Astrocyte (in vitro differentiated cells and primary cell): ENCODE measurements at regions not wholly inside any gene's neighbourhood (a gene's known extent, or its start where the extent isn't known, plus 50 kb on each side); places are given as distances from the start of the nearest gene placed in this dataset.

Experiments used
- DNase-seq: peaks from one replicate; pipeline ENCODE4 v3.0.0-alpha.2; 2010; ENCODE audit warnings: low read depth
- FAIRE-seq: peaks from 2 replicates; lab custom pipeline; 2011; peaks lifted over from hg19 to GRCh38; lab: Jason Lieb, UNC
- H2AFZ ChIP-seq: 2 replicates; pipeline ENCODE4 v1.6.0; 2012; ENCODE audit warnings: low read depth, low read length, inconsistent platforms
- H3K27ac ChIP-seq: 2 replicates; pipeline ENCODE4 v1.5.1; 2011; ENCODE audit warnings: low read depth, low read length, inconsistent platforms
- H3K27me3 ChIP-seq: 2 replicates; pipeline ENCODE4 v1.6.0; 2011; ENCODE audit warnings: low read length, inconsistent platforms; ENCODE audit not compliant: insufficient read depth
- H3K36me3 ChIP-seq: 2 replicates; pipeline ENCODE4 v1.5.1; 2011; ENCODE audit warnings: low read length, inconsistent platforms; ENCODE audit not compliant: insufficient read depth
- H3K4me1 ChIP-seq: 2 replicates; pipeline ENCODE4 v1.5.1; 2011; ENCODE audit warnings: low read length, inconsistent platforms; ENCODE audit not compliant: insufficient read depth
- H3K4me2 ChIP-seq: 2 replicates; pipeline ENCODE4 v1.6.0; 2012; ENCODE audit warnings: low read length, inconsistent platforms
- H3K4me3 ChIP-seq: 2 replicates; pipeline ENCODE4 v1.5.1; 2011; ENCODE audit warnings: low read depth, mild to moderate bottlenecking, low read length, inconsistent platforms; ENCODE audit not compliant: insufficient read depth
- H3K79me2 ChIP-seq: 2 replicates; pipeline ENCODE4 v1.6.0; 2012; ENCODE audit warnings: mild to moderate bottlenecking, low read length, inconsistent platforms; ENCODE audit not compliant: insufficient read depth
- H3K9ac ChIP-seq: 2 replicates; pipeline ENCODE4 v1.6.0; 2012; ENCODE audit warnings: mild to moderate bottlenecking, low read length, inconsistent platforms
- H3K9me3 ChIP-seq: 2 replicates; pipeline ENCODE4 v1.5.1; 2012; ENCODE audit warnings: low read depth, mild to moderate bottlenecking, low read length, inconsistent platforms; ENCODE audit not compliant: insufficient read depth
- H4K20me1 ChIP-seq: 2 replicates; pipeline ENCODE4 v1.6.0; 2012; ENCODE audit warnings: low read length, inconsistent platforms; ENCODE audit not compliant: insufficient read depth
- H3K27ac Mint-ChIP-seq: one replicate; pipeline ENCODE4 v1.8.0; 2021; ENCODE audit warnings: mild to moderate bottlenecking, mixed read lengths; ENCODE audit not compliant: unreplicated experiment
- H3K27me3 Mint-ChIP-seq: one replicate; pipeline ENCODE4 v1.8.0; 2021; ENCODE audit warnings: low read depth, mixed read lengths; ENCODE audit not compliant: unreplicated experiment
- H3K36me3 Mint-ChIP-seq: one replicate; pipeline ENCODE4 v1.8.0; 2021; ENCODE audit warnings: low read depth, mixed read lengths; ENCODE audit not compliant: unreplicated experiment
- H3K4me1 Mint-ChIP-seq: one replicate; pipeline ENCODE4 v1.8.0; 2021; ENCODE audit warnings: low read depth, mixed read lengths; ENCODE audit not compliant: unreplicated experiment
- H3K4me3 Mint-ChIP-seq: one replicate; pipeline ENCODE4 v1.8.0; 2021; ENCODE audit warnings: mild to moderate bottlenecking, moderate library complexity, mixed read lengths; ENCODE audit not compliant: unreplicated experiment
- H3K9me3 Mint-ChIP-seq: one replicate; pipeline ENCODE4 v1.8.0; 2021; ENCODE audit warnings: mild to moderate bottlenecking, mixed read lengths; ENCODE audit not compliant: unreplicated experiment
- CTCF ChIP-seq: IDR thresholded peaks from 2 replicates; pipeline ENCODE4 v1.5.1; 2011; ENCODE audit warnings: low read depth, mild to moderate bottlenecking, inconsistent platforms, low read length, moderate library complexity; ENCODE audit not compliant: insufficient read depth
- EZH2 ChIP-seq: IDR thresholded peaks from 2 replicates; pipeline ENCODE4 v1.6.1; 2012; ENCODE audit warnings: mild to moderate bottlenecking, low read length, inconsistent platforms; ENCODE audit not compliant: insufficient read depth

- Histone ChIP-seq H3K4me2 (no peak overlapping the region), H3K36me3 (no peaks in the 10 kb centered on the region), H3K4me1 (no peaks in the 10 kb centered on the region), H2AFZ (no peak overlapping the region), H3K9ac (no peak overlapping the region), H3K27me3 (no peaks in the 10 kb centered on the region), H3K9me3 (no peaks in the 10 kb centered on the region), H3K27ac (no peak overlapping the region), H3K79me2 (no peaks in the 10 kb centered on the region), H3K4me3 (no peak overlapping the region), H4K20me1 (no peaks in the 10 kb centered on the region)
- Mint-ChIP-seq H3K36me3 (no peaks in the 10 kb centered on the region), H3K27ac (no peak overlapping the region), H3K27me3 (no peaks in the 10 kb centered on the region), H3K4me3 (no peak overlapping the region), H3K9me3 (no peaks in the 10 kb centered on the region), H3K4me1 (no peaks in the 10 kb centered on the region)
- no peak for TF ChIP-seq CTCF
- TF ChIP-seq EZH2 = no peak
- FAIRE-seq (no peak), DNase-seq (no peak)
Observed at GRCh38 chr6:80832337-80832736, 725.9 kb downstream of the BCKDHB start.

GRCh38 chr6:80793411-80793810 lies 686.9 kb downstream of the BCKDHB start:
- Histone ChIP-seq H3K27me3 (no peaks in the 10 kb centered on the region), H4K20me1 (no peaks in the 10 kb centered on the region), H3K4me3 (no peak overlapping the region), H3K9ac (no peak overlapping the region), H3K79me2 (no peaks in the 10 kb centered on the region), H3K4me2 (no peak overlapping the region), H3K36me3 (no peaks in the 10 kb centered on the region), H3K27ac (no peak overlapping the region), H3K4me1 (no peaks in the 10 kb centered on the region), H3K9me3 (no peaks in the 10 kb centered on the region), H2AFZ (no peak overlapping the region)
- DNase-seq = no peak
- H3K27me3 Mint-ChIP-seq = no peaks in the 10 kb centered on the region
- TF ChIP-seq CTCF (no peak), EZH2 (no peak)
- no peaks in the 10 kb centered on the region for H3K4me1 Mint-ChIP-seq
- H3K4me3 Mint-ChIP-seq = no peak overlapping the region
- H3K27ac Mint-ChIP-seq = no peak overlapping the region
- H3K9me3 Mint-ChIP-seq = peaks cover 3% of the 10 kb centered on the region
- no peak for FAIRE-seq
- H3K36me3 Mint-ChIP-seq = no peaks in the 10 kb centered on the region

- H3K9me3 ChIP-seq = no peaks in the 10 kb centered on the region
- FAIRE-seq = no peak
- Mint-ChIP-seq H3K27ac (no peak overlapping the region), H3K36me3 (no peaks in the 10 kb centered on the region), H3K27me3 (no peaks in the 10 kb centered on the region), H3K9me3 (peaks cover 2% of the 10 kb centered on the region), H3K4me3 (no peak overlapping the region), H3K4me1 (no peaks in the 10 kb centered on the region)
- TF ChIP-seq EZH2 (no peak), CTCF (no peak)
- no peaks in the 10 kb centered on the region for H3K36me3 ChIP-seq
- no peaks in the 10 kb centered on the region for H4K20me1 ChIP-seq
- no peak overlapping the region for H3K4me3 ChIP-seq
- no peak overlapping the region for H3K9ac ChIP-seq
- H2AFZ ChIP-seq = no peak overlapping the region
- no peak for DNase-seq
- no peaks in the 10 kb centered on the region for H3K27me3 ChIP-seq
- H3K4me1 ChIP-seq = no peaks in the 10 kb centered on the region
- H3K79me2 ChIP-seq = no peaks in the 10 kb centered on the region
- H3K27ac ChIP-seq = no peak overlapping the region
- no peak overlapping the region for H3K4me2 ChIP-seq
Observed at GRCh38 chr6:80792151-80792550, 685.7 kb downstream of the BCKDHB start.
